22Rv1 (cell line): ENCODE measurements at regions not wholly inside any gene's neighbourhood (a gene's known extent, or its start where the extent isn't known, plus 50 kb on each side); places are given as distances from the start of the nearest gene placed in this dataset.

ENCODE experiments used
- ZFX ChIP-seq: fragments of 450-650 bp; IDR thresholded peaks from 2 replicates; pipeline ENCODE4 v1.6.1; 2017; ENCODE audit warnings: antibody characterized with exemption, borderline replicate concordance
- TF ChIP-seq, protein P1 (sequence below): fragments of 450-650 bp; IDR thresholded peaks from 2 replicates; pipeline ENCODE4 v1.5.1; 2017; ENCODE audit warnings: mild to moderate bottlenecking

DNA sequence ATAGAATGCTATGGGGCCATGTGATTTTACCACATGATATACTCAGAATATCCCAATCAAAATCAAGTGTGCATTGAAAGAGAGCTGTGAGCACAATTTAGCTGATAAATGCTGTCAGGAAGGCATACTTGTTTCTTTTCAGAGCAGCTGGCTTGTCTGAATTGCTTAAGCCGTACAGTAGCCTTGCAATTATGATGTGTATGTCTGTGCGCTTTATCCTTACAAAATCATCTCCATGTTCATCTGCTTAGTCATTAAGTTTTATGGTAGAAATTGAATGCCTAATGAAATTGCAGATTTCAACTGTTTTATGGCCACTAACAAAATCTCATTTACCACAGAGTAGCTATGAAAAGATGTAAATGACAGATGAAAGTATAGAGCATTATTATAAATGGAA lies 346.0 kb upstream of the DLGAP1 start:
- TF ChIP-seq, protein P1, sequence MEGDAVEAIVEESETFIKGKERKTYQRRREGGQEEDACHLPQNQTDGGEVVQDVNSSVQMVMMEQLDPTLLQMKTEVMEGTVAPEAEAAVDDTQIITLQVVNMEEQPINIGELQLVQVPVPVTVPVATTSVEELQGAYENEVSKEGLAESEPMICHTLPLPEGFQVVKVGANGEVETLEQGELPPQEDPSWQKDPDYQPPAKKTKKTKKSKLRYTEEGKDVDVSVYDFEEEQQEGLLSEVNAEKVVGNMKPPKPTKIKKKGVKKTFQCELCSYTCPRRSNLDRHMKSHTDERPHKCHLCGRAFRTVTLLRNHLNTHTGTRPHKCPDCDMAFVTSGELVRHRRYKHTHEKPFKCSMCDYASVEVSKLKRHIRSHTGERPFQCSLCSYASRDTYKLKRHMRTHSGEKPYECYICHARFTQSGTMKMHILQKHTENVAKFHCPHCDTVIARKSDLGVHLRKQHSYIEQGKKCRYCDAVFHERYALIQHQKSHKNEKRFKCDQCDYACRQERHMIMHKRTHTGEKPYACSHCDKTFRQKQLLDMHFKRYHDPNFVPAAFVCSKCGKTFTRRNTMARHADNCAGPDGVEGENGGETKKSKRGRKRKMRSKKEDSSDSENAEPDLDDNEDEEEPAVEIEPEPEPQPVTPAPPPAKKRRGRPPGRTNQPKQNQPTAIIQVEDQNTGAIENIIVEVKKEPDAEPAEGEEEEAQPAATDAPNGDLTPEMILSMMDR: no peak
- no peak for TF ChIP-seq ZFX
